Colon (tissue), 2 donors: ENCODE measurements at regions not wholly inside any gene's neighbourhood (a gene's known extent, or its start where the extent isn't known, plus 50 kb on each side); places are given as distances from the start of the nearest gene placed in this dataset.
"Not testable (repeated sequence)": the region's sequence is repeated elsewhere in the genome, so short reads cannot be mapped to it uniquely, and the experiment has no call there.

Experiments used
- FAIRE-seq: peaks from 2 replicates; lab custom pipeline; 2012; peaks lifted over from hg19 to GRCh38; lab: Jason Lieb, UNC
- donor health status: control.
- donor health status: control.

DNA sequence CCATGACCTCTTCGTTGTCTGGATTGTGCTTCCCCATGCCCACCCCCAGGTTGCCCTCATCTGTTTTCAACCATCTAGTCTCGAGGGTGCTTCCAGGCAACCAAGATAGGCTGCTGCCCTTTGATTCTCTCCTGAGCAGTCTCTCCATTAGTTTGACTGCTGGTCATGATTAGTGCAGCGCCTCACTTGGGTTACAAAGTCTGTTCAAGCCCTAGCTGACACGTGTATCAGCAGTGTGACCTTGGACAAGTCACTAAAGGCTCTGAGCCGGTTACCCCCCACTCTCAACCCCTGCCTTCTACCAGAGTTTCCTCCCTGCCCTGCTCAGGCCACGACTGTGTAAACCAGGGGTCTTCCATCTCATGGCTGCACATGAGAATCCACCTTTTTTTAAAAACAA is 185.3 kb upstream of the PWP1 start:
- no peak for FAIRE-seq

DNA sequence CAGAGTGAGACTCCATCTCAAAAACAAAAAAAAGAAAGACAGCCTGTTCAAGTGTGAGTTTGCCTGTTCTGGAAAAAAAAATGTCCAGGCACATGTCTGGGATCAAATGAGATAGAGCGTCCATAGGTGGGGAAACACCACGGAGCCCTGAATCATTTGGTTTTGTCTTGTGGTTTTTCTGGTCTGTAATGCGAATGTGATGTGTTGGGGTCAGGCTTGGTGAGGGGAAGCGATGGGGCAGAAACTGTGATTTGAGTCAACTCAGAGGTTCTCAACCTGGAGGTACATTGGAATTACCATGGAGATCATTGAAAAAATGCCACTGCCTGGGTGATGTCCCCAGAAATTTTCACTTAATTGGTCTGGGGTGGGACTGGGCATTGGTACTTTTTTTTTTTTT is 183.9 kb upstream of the PWP1 start:
- FAIRE-seq, result no peak

DNA sequence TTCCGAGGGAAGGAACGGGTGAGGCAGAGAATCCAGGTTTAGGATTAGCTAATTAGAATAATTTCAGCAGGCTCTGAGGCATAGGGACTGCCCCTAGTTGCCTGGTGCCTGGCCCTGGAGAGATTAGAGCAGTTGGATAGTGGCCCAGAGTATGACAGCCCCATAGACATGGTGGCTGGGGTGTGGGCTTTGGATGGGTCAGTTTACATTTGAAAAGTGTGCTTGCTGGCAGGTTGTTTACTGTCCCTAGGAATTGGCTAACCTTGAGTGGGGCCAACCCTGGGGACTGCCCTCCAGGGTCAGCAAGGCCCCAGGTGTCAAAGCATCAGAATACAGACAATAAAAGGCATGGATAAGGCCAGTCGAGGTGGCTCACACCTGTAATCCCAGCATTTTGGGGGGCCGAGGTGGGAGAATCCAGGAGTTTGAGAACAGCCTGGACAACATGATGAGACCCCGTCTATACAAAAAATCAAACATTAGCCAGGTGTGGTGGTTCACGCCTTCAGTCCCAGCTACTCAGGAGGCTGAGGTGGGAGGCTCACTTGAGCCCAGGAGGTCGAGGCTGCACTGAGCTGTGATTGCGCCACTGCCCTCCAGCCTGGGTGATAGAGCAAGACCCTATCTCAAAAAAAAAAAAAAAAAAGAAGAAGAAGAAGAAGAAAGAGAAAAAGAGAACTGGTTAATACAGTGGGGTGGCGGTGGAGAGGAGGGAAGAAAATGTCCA is 182.3 kb upstream of the PWP1 start:
- FAIRE-seq, result no peak

DNA sequence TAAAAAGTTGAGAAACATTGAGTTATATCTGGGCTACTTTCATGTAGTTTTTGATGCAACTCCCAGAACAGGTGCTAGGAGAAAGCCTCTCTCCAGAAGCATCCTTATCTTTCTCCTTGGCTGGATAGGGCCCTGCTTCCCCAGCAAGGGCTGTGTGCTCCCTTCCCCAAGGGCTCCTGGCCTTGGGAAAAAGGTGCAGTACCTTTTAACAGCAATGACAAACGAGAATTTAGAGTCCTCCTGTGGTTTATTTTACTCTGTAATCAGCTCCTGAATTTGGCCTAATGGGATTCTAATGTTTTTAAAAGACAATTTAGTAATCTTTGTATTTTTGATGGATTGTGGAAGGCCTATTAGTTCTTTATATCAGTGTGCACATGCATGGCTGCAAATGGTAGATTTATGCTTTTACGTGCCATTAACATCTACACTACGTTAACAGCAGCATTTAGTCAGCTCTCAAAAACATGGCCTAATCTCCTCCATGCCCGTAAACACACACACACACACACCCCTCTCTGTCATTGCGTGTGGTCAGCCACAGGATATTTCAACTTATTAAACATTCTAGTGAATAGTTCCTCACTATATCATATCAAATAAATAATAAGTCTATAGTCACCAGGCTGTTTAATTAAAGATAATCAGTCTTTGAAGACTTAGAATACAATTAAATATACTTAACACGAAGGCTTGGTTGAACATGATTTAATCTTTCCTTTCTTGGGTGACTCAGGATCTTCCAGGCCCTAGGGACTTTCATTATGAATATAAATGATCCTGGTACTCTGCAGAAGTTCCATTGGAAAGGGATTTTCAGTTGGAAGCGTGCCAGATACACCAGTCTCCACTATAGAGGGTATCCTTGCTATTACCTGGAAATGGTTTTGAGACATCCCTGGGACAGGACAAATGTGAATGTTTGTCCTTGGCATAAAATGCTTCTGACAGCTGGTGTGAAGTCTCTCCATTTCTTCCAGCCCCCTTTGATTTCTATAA is 181.4 kb upstream of the PWP1 start:
- no peak for FAIRE-seq

DNA sequence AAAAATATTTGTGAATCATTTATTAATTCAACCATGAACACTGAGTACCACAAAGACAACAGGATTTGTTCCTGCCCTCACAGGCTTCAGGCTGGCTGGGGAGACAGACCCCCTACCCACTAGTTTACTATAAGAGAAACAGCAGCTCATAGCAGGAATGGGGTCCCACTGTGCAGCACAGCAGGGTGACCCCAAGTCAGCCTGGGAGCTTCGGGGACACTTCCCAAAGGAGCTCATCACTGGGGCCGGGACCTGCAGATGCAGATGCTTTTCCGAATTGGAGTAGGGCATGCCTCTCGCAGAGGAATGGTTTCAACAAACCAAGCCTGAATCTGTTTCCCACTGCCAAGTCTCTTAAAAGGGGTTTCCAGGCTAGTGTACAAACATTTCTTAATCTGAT is 176.2 kb upstream of the PWP1 start:
- FAIRE-seq, result no peak

DNA sequence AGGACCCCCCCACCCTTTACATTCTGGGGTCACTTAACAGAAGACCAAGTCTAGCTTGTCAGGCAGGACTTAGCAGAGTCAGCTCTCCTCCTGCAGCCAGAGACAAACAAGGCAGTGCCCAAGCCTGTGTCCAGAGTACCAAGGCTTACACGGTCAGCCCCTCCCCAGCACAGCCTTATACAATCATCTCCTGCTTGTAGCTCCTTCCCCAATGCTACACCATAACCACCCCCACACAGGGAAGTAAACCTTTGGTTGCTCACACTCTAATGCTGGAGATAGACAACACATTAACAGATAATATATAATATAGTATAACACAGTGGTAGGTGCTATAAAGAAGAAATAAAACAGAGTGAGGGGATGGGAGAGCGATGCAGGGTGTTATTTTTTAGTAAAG is 175.4 kb upstream of the PWP1 start:
- FAIRE-seq, result no peak

DNA sequence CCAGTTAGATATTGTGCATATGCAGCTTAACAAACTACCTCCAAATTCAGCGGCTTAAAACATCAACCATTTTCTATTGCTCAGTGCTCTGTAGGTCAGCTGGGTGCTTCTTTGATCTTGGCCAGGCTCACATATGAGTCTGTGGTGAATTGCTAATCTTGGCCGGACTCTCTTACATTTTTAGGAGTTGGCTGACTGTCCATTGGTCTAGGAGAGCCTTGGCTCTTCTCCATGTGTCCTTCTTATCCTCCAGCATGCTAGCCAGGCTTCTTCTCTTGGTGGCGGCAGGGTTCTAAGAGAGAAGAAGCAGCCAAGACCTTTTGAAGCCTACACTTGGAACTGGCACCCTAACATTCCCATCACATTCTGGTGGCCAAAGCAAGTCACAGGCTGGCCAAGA is 174.3 kb upstream of the PWP1 start:
- no peak for FAIRE-seq

DNA sequence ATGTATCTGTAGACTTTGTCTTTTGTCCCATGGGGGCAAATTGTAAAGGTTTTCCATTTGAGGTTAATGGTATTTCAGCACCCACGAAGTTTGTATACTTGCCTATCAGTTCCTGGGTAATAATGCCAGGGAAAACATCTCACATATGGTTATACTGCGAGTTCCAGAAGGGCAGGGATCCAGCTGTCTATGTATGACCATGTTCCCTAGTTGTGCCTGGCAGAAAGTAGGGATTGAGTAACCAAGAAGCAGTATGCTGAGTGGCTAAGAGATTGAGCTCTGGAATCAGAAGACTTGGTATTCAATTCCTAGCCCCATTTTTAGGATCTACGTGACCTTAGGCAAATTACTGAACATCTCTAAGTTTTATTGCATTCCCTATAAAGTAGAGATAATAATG is 173.2 kb upstream of the PWP1 start:
- no peak for FAIRE-seq

DNA sequence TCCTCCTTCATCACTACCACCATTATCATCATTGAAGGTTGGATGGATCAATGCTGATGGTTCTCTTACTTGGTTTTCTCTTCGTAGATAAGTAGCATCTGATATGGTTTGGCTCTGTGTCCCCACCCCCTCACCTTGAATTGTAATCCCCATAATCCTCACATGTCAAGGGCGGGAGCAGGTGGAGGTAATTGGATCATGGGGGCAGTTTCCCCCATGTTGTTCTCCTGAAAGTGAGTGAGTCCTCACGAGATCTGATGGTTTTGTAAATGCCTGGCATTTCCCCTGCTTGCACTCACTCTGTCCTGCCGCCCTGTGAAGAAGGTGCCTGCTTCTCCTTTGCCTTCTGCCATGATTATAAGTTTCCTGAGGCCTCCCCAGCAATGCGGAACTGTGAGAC is 172.4 kb upstream of the PWP1 start:
- FAIRE-seq, result no peak

DNA sequence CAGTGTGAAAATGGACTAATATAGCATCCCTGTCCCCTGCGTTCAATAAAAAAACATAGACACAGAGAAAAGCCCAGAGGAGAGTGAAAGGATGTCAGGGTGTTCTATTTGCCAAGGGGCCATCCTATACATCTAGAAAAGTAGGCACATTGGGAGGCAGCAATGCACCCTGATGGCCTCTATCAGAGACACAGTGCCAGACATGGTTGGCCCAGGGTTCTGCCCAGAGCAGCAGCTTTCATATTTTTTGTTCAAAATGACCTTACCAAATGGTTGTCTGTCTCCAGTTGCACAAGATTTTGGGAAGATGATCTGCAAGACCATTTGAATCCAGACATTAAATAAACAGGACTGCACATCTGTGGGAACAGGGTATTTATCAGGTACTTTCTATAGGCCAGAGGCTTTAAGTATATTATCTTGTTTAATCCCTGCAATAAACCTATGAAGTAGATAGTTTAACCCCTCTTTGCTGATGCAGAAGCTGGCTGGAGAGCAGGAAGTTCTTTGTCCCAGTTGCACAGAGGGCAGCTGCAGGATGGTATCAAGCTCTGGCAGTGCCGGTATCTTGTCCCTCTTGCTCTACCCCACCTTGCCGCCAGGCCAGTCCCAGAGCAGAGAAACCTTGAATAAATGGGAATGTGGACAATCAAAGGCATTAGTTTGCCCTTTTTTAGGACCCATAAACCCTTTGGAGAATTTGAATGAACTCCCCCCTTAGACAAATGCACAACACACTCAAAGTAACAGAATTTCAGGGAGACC is 171.8 kb upstream of the PWP1 start:
- FAIRE-seq, result no peak

DNA sequence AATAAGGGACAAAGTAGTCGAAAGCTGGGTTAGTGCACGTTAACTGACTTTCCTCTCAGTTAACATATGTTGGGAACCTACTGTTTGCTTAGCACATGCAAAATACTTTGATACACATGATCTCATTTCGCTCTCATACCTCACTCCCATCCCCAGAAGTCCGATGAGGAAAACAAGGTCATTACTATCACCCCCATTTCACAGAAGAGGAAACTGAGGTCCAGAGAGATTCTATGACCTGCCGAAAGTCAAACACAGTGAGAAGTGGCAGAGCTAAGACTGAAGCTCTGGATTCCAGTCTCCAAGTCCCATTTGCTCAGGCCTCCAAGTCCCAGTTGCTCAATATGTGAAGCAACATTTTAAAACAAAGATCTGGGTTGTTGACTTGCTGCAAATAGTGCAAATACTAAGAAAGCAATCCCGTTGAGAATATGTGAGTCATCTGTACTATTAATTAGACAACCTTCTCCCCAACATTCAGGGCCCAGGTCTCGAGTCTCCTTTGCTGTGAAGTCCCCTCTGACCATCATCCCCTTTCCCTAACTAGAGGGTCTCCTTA is 170.6 kb upstream of the PWP1 start:
- FAIRE-seq, result no peak

DNA sequence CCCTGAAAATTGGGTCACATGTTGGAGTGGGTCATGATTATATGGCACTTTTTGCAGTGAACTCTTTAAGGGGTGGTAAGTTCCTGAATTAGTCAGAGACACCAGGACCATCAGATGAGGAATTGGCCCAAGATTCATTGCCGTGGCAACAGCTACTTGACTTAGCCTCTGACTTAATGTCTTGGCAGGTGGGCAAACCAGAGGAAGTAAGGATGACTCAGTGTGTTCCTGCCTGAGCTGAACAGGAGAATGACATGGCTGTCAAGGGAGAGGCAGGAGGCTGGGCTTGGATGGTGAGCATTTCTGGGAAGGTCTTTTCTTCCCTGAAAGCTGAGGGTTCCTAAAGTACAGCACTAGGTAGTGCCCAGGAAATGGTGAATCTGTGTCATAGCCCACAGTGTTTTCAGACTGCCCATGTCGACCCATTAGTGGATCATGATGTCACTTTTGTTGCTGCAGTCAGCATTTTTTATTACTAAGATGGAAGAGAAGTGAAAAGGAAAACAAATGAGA is 170.1 kb upstream of the PWP1 start:
- no peak for FAIRE-seq

DNA sequence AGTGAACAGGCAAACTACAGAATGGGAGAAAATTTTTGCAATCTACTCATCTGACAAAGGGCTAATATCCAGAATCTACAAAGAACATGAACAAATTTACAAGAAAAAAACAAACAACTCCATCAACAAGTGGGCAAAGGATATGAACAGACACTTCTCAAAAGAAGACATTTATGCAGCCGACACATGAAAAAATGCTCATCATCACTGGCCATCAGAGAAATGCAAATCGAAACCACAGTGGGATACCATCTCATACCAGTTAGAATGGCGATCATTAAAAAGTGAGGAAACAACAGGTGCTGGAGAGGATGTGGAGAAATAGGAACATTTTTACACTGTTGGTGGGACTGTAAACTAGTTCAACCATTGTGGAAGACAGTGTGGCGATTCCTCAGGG is 167.8 kb upstream of the PWP1 start:
- not testable (repeated sequence) for FAIRE-seq

DNA sequence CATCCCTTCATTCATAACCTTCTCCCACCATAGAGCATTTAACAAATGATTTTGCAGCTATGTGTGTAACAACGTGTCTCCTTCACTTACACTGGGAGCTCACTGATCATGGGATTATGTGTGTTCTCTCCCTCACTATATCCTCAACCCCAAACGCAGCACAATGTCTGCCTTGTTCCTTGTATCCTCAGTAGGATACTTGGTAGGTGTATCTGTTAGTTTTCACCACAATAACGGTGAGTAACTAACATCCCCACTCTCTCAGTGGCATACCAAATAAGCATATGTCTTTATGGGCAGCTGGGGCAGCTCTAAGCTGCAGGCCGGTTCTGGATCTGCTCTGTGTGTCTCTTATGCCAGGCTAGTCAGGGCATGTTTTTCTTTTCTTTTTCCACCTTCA is 166.7 kb upstream of the PWP1 start:
- FAIRE-seq, result no peak

DNA sequence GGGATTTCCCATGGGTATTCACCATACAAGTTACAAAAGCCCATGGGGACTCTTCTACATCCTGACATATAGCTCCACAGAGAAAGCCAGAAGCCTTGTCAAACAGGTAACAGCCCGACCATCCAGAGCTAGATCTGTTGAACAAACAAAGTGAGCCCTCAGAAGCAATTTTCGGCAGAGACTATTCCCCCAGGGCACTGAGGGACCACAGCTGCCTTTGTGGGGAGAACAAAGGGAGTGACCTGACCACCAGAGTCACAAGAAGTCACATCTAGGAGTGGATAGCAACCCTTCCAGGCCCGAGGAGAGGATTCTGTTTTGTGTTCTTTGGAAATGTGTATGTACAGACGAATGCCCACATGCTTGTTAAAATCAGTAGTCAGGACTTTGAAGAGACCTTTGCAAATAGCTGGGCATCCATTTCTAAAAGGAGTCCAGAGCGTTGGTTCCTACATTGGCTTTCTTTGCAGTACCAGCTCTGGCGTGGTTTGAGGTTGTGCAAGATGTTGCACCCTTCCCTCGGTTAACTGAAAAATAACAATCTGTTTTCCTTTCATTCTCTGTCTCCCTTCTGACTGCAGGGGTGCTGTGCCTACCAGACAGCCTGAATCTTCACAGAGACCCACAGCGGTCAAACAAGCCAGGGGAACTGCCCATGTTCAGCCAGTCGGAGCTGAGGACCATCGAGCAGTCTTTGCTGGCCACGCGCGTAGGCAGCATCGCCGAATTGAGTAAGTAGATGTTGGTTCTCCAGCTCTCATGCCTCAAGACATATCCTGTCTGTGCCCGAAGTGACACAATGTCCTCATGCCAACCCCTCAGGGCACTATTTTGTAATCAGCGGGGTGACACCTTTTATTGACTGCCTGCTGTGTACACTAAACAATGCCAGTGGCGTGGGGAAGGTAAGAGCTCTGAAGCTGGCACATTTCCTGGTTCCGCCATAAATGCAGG is 165.4 kb upstream of the PWP1 start:
- no peak for FAIRE-seq

DNA sequence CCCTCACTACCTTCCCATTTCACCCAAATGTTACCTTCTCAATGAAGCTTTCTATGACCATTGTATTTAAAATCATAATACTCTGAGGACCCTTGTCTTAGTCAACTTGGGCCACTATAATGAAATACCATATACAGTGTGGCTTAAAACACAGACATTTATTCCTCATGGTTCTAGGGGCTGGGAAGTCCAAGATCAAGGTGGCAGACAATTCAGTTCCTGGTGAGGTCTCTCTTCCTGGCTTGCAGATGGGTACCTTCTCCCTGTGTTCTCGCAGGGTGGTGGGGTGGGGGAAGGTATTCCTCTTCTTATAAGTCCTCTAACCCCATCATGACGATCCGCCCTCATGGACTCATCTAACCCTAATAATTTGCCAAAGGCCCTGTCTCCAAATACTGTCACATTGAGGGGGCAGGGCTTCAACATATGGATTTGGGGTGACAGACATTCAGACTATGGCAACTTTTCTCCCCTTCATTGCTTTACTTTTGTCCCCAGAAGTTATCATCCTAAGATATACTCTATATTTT is 163.7 kb upstream of the PWP1 start:
- no peak for FAIRE-seq

DNA sequence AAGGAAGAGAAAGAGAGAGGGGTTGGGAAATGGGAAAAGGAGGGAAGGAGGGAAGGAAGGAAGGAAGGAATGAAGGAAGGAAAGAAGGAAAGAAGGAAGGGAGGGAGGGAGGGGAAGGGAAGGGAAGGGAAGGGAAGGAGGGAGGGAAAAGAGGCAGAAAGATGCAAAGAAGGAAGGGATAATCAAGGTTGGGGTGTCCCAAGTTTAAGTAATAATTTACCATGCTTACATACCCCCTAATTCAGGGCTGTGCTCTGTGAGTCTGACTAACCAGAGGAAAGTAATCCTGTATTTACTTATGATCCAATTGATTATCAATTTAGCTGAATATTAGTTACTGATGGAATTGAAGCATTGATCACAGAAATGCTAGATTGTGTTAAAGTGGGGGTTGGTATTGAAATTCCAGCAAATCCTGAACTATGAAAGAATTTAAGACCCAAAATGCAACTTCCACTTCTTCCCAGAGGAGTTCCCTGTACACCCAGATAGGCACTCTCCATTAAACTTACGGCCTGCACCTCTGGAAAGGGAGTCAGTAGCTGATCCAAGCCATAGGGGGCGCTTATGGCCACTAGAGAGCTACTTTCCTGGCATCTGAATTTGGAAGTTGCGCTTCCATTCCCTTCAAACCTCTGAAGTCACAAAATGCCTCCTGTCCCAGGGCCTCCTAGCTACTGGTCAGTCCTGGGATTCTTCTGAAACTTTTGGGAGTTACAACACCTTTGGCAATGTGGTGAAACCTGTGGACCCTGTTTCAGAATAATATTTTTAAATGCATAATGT is 162.7 kb upstream of the PWP1 start:
- no peak for FAIRE-seq

DNA sequence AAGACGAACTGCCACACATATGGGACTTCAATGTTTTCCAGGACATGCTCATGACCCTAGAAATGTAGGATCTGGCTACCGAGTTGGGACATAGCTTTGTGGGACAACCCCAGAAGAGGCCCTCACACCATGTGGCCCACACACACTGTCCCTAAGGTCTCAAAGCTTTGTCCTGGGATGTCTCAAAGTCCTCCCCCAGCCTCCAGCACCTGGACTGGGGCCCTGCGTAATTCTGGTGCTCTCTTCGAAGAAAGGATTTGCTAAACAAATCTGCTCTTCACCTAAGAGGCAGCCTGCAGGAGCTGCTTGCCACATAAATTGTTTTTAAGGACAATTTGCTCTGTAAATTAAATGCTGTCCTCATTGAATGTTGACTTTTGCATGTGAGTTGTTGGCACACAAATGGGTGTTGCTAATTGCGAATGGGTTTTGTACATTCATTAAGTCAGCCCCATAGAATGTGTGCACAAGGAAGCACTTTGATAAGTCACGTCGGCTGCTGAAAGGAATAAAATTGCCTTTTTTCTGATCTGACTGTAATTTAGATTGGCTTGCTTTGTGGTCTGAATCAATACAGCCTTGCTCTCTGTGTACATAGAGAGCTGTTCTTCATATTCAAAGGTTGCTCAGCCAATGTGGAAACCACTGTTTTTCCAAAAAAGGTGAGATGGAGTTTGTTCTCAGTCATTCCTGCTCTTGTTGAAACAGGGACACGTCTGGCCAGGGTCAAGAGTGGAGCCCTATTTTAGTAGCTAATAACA is 161.6 kb upstream of the PWP1 start:
- no peak for FAIRE-seq

DNA sequence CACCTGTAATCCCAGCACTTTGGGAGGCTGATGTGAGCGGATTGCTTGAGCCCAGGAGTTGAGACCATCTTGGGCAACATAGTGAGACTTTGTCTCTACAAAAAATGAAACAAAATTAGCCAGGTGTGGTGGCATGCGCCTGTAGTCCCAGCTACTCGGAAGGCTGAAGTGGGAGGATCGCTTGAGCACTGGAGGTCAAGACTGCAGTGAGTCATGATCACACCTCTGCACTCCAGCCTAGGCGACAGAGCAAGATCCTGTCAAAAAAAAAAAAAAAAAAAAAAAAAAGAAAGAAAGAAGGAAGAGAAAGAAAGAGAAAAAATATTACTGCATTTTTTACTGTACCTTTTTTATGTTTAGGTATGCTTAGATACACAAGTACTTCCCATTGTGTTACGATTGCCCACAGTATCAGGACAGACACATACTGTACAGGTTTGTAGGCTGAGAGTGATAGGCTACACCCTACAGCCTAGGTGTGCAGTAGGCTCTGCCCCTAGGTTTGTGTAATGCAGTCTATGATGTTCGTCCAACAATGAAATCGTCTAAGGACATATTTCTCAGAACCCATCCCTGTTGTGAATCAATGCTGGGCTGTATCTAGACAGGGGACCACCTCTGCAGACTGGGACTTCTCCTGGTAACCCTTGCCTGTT is 160.4 kb upstream of the PWP1 start:
- FAIRE-seq, result no peak
